GM11168 (cell line): ENCODE measurements at regions not wholly inside any gene's neighbourhood (a gene's known extent, or its start where the extent isn't known, plus 50 kb on each side); places are given as distances from the start of the nearest gene placed in this dataset.

Source experiments
- in situ Hi-C: fragments of 300-500 bp; cut with MboI; formaldehyde crosslinking; loops from one replicate; pipeline ENCODE4 v1.12.0; 2022; ENCODE audit warnings: low sequenced_read_pairs; ENCODE audit not compliant: unreplicated experiment

- in situ Hi-C loops = no loop called here
Observed at GRCh38 chr2:198731842-198732399, 725.8 kb downstream of the SATB2 start.

- in situ Hi-C loops = no loop called here
Observed at GRCh38 chr2:198720266-198720665, 737.5 kb downstream of the SATB2 start.

- in situ Hi-C loops = no loop called here
Observed at GRCh38 chr2:198717451-198717850, 740.3 kb downstream of the SATB2 start.

- in situ Hi-C loops = no loop called here
Observed at GRCh38 chr2:198715302-198715835, 742.4 kb downstream of the SATB2 start.

GRCh38 chr2:198712485-198712884, 745.3 kb downstream of the SATB2 start:
- in situ Hi-C loops = no loop called here

- in situ Hi-C loops = no loop called here
Observed at GRCh38 chr2:198711484-198711883, 746.3 kb downstream of the SATB2 start.

GRCh38 chr2:198710562-198710961, 747.2 kb downstream of the SATB2 start:
- in situ Hi-C loops = no loop called here

GRCh38 chr2:198706476-198707082, 751.2 kb downstream of the SATB2 start:
- in situ Hi-C loops = no loop called here

- in situ Hi-C loops = no loop called here
Observed at GRCh38 chr2:198703281-198703680, 754.5 kb downstream of the SATB2 start.

GRCh38 chr2:198702796-198703195, 754.9 kb downstream of the SATB2 start:
- in situ Hi-C loops = no loop called here

GRCh38 chr2:198701481-198701880, 756.3 kb downstream of the SATB2 start:
- in situ Hi-C loops = no loop called here

- in situ Hi-C loops = no loop called here
Observed at GRCh38 chr2:198700319-198700718, 757.4 kb downstream of the SATB2 start.

GRCh38 chr2:198698230-198698629, 759.5 kb downstream of the SATB2 start:
- in situ Hi-C loops = no loop called here

- in situ Hi-C loops = no loop called here
Observed at GRCh38 chr2:198697794-198698193, 759.9 kb downstream of the SATB2 start.

- in situ Hi-C loops = no loop called here
Observed at GRCh38 chr2:198697218-198697617, 760.5 kb downstream of the SATB2 start.

- in situ Hi-C loops = no loop called here
Observed at GRCh38 chr2:198695879-198696278, 761.9 kb downstream of the SATB2 start.

- in situ Hi-C loops = no loop called here
Observed at GRCh38 chr2:198692907-198693510, 764.7 kb downstream of the SATB2 start.

GRCh38 chr2:198691236-198691635, 766.5 kb downstream of the SATB2 start:
- in situ Hi-C loops = no loop called here

- in situ Hi-C loops = no loop called here
Observed at GRCh38 chr2:198664321-198664720, 793.4 kb downstream of the SATB2 start.

- in situ Hi-C loops = no loop called here
Observed at GRCh38 chr2:198662905-198663304, 794.8 kb downstream of the SATB2 start.

- in situ Hi-C loops = no loop called here
Observed at GRCh38 chr2:198660501-198660900, 797.2 kb downstream of the SATB2 start.
